SK-N-SH treated with all-trans-retinoic acid at 6 μM for 48 hours (cell line): ENCODE measurements at regions not wholly inside any gene's neighbourhood (a gene's known extent, or its start where the extent isn't known, plus 50 kb on each side); places are given as distances from the start of the nearest gene placed in this dataset.

ENCODE experiments used
- ATAC-seq: fragments of 200-7000 bp; cut with Tn5 transposase; 3 replicates; pipeline ENCODE4 v1.9.1; 2020; ENCODE audit warnings: mild to moderate bottlenecking, moderate library complexity
- ARNTL ChIP-seq: fragments of 450-650 bp; formaldehyde crosslinking; IDR thresholded peaks from 2 replicates; pipeline ENCODE4 v1.5.0; 2020; ENCODE audit warnings: low read depth, mild to moderate bottlenecking, moderate library complexity, borderline replicate concordance
- BACH2 ChIP-seq: fragments of 250-450 bp; sonication (Bioruptor Pico); IDR thresholded peaks from 2 replicates; pipeline ENCODE4 v1.9.0; 2021; ENCODE audit warnings: mild to moderate bottlenecking, borderline replicate concordance
- CSDC2 ChIP-seq: fragments of 250-450 bp; sonication (Bioruptor Pico); IDR thresholded peaks from 2 replicates; pipeline ENCODE4 v1.5.0; 2020; ENCODE audit warnings: mild to moderate bottlenecking, moderate library complexity
- ESRRG ChIP-seq: fragments of 250-450 bp; sonication (Bioruptor Pico); IDR thresholded peaks from 2 replicates; pipeline ENCODE4 v1.6.1; 2021; ENCODE audit warnings: mild to moderate bottlenecking
- GLIS3 ChIP-seq: fragments of 250-450 bp; sonication (Bioruptor Pico); IDR thresholded peaks from 2 replicates; pipeline ENCODE4 v1.5.0; 2020; ENCODE audit warnings: mild to moderate bottlenecking, moderate library complexity
- ISL1 ChIP-seq: fragments of 250-450 bp; sonication (Bioruptor Pico); IDR thresholded peaks from 2 replicates; pipeline ENCODE4 v2.1.2; 2022; ENCODE audit warnings: mild to moderate bottlenecking, moderate library complexity
- OSR1 ChIP-seq: fragments of 250-450 bp; sonication (Bioruptor Pico); IDR thresholded peaks from 2 replicates; pipeline ENCODE4 v1.8.0; 2022; ENCODE audit warnings: moderate library complexity, mild to moderate bottlenecking, inconsistent platforms
- PPARA ChIP-seq: fragments of 250-450 bp; sonication (Bioruptor Pico); IDR thresholded peaks from 2 replicates; pipeline ENCODE4 v1.5.0; 2020; ENCODE audit warnings: mild to moderate bottlenecking, borderline replicate concordance
- SNAI2 ChIP-seq: fragments of 250-450 bp; sonication (Bioruptor Pico); IDR thresholded peaks from 2 replicates; pipeline ENCODE4 v1.5.0; 2020; ENCODE audit warnings: mild to moderate bottlenecking, moderate library complexity
- TCF4 ChIP-seq: fragments of 250-450 bp; sonication (Bioruptor Pico); IDR thresholded peaks from 2 replicates; pipeline ENCODE4 v1.8.0; 2021; ENCODE audit warnings: mild to moderate bottlenecking, moderate library complexity, borderline replicate concordance
- TOX ChIP-seq: fragments of 250-450 bp; sonication (Bioruptor Pico); IDR thresholded peaks from 2 replicates; pipeline ENCODE4 v1.8.0; 2021; ENCODE audit warnings: mild to moderate bottlenecking, moderate library complexity, borderline replicate concordance
- ZC3H10 ChIP-seq: fragments of 250-450 bp; sonication (Bioruptor Pico); IDR thresholded peaks from 2 replicates; pipeline ENCODE4 v1.5.1; 2021; ENCODE audit warnings: mild to moderate bottlenecking, moderate library complexity
- ZFP3 ChIP-seq: fragments of 250-450 bp; sonication (Bioruptor Pico); IDR thresholded peaks from 2 replicates; pipeline ENCODE4 v1.5.0; 2020; ENCODE audit warnings: mild to moderate bottlenecking, moderate library complexity
- ZFP30 ChIP-seq: fragments of 450-650 bp; formaldehyde crosslinking; IDR thresholded peaks from 2 replicates; pipeline ENCODE4 v1.5.0; 2022; ENCODE audit warnings: mild to moderate bottlenecking, moderate library complexity
- ZNF565 ChIP-seq: fragments of 450-650 bp; formaldehyde crosslinking; conservative IDR thresholded peaks from 2 replicates; pipeline ENCODE4 v1.5.0; 2020; ENCODE audit warnings: low read depth, mild to moderate bottlenecking, moderate library complexity
- ZNF70 ChIP-seq: fragments of 450-650 bp; formaldehyde crosslinking; IDR thresholded peaks from 2 replicates; pipeline ENCODE4 v1.5.0; 2020; ENCODE audit warnings: mild to moderate bottlenecking, moderate library complexity
- ZNF8 ChIP-seq: fragments of 450-650 bp; formaldehyde crosslinking; IDR thresholded peaks from 2 replicates; pipeline ENCODE4 v1.5.0; 2020; ENCODE audit warnings: mild to moderate bottlenecking, moderate library complexity
- TF ChIP-seq, protein P1 (sequence below): fragments of 250-450 bp; sonication (Bioruptor Pico); IDR thresholded peaks from 2 replicates; pipeline ENCODE4 v1.8.0; 2021; ENCODE audit warnings: low read depth, mild to moderate bottlenecking, moderate library complexity, borderline replicate concordance
- TF ChIP-seq, protein P2 (sequence below): fragments of 250-450 bp; sonication (Bioruptor Pico); IDR thresholded peaks from 2 replicates; pipeline ENCODE4 v1.5.1; 2020; ENCODE audit warnings: low read depth, mild to moderate bottlenecking, moderate library complexity
- TF ChIP-seq, protein P3 (sequence below): fragments of 250-450 bp; sonication (Bioruptor Pico); IDR thresholded peaks from 2 replicates; pipeline ENCODE4 v1.8.0; 2020; ENCODE audit warnings: mild to moderate bottlenecking, moderate library complexity, borderline replicate concordance
- TF ChIP-seq, protein P4 (sequence below): fragments of 250-450 bp; sonication (Bioruptor Pico); IDR thresholded peaks from 2 replicates; pipeline ENCODE4 v1.5.0; 2020; ENCODE audit warnings: mild to moderate bottlenecking, moderate library complexity

DNA sequence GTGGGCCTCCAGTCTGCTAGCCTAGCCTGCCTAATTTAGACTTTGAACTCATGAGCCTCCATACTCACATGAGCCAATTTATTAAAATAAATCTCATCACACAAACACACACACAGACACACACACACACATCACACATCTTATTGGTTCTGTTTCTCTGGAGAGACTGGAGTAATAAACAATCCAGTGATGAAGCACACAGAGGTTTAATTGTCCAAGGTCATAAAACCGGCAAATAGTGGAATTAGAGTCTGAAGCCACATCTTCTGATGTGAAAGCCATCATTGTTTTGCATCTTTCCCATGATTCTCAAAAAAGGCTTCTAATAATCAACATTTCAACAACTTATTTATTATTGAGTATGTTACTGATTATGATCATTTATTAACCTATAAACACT lies 249.4 kb upstream of the KCNH8 start:
- TF ChIP-seq, protein P1, sequence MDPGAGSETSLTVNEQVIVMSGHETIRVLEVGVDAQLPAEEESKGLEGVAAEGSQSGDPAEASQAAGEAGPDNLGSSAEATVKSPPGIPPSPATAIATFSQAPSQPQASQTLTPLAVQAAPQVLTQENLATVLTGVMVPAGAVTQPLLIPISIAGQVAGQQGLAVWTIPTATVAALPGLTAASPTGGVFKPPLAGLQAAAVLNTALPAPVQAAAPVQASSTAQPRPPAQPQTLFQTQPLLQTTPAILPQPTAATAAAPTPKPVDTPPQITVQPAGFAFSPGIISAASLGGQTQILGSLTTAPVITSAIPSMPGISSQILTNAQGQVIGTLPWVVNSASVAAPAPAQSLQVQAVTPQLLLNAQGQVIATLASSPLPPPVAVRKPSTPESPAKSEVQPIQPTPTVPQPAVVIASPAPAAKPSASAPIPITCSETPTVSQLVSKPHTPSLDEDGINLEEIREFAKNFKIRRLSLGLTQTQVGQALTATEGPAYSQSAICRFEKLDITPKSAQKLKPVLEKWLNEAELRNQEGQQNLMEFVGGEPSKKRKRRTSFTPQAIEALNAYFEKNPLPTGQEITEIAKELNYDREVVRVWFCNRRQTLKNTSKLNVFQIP = no peak
- no peak for TF ChIP-seq GLIS3 (CRISPR knock-in tag)
- TF ChIP-seq ZC3H10 (CRISPR knock-in tag) = no peak
- no peak for TF ChIP-seq BACH2 (CRISPR knock-in tag)
- TF ChIP-seq ISL1 (CRISPR knock-in tag) = no peak
- no peak for TF ChIP-seq CSDC2 (CRISPR knock-in tag)
- TF ChIP-seq, protein P2, sequence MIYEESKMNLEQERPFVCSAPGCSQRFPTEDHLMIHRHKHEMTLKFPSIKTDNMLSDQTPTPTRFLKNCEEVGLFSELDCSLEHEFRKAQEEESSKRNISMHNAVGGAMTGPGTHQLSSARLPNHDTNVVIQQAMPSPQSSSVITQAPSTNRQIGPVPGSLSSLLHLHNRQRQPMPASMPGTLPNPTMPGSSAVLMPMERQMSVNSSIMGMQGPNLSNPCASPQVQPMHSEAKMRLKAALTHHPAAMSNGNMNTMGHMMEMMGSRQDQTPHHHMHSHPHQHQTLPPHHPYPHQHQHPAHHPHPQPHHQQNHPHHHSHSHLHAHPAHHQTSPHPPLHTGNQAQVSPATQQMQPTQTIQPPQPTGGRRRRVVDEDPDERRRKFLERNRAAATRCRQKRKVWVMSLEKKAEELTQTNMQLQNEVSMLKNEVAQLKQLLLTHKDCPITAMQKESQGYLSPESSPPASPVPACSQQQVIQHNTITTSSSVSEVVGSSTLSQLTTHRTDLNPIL (CRISPR knock-in tag) = no peak
- no peak for TF ChIP-seq ZFP30 (CRISPR knock-in tag)
- ATAC-seq = no peak

DNA sequence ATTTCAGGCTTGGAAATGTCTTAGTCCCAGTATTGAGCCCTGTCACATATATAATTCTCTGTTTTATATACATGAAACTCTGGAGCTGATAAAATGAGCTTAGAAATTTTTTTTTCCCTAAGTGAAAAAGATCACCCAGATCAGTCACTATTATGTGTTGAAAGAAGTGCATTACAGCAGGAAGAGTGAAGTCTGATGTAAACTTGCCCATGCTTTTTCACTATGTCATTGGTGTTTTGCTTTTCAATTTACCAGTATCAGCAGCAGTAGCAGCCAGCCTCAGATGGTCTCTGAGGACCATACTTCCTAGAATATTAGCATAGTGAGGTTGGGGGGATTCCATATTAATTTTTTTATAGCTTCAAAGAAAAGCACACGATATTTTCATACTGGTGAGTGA lies 255.6 kb upstream of the KCNH8 start:
- no peak for ATAC-seq
- TF ChIP-seq, protein P2 (CRISPR knock-in tag) = no peak
- TF ChIP-seq SNAI2 (CRISPR knock-in tag) = no peak
- TF ChIP-seq ZFP3 (CRISPR knock-in tag) = no peak
- TF ChIP-seq TOX = no peak
- TF ChIP-seq ISL1 (CRISPR knock-in tag) = no peak
- no peak for TF ChIP-seq ZFP30 (CRISPR knock-in tag)
- no peak for TF ChIP-seq PPARA (CRISPR knock-in tag)
- TF ChIP-seq ESRRG (CRISPR knock-in tag) = no peak
- TF ChIP-seq BACH2 (CRISPR knock-in tag) = no peak
- TF ChIP-seq, protein P3, sequence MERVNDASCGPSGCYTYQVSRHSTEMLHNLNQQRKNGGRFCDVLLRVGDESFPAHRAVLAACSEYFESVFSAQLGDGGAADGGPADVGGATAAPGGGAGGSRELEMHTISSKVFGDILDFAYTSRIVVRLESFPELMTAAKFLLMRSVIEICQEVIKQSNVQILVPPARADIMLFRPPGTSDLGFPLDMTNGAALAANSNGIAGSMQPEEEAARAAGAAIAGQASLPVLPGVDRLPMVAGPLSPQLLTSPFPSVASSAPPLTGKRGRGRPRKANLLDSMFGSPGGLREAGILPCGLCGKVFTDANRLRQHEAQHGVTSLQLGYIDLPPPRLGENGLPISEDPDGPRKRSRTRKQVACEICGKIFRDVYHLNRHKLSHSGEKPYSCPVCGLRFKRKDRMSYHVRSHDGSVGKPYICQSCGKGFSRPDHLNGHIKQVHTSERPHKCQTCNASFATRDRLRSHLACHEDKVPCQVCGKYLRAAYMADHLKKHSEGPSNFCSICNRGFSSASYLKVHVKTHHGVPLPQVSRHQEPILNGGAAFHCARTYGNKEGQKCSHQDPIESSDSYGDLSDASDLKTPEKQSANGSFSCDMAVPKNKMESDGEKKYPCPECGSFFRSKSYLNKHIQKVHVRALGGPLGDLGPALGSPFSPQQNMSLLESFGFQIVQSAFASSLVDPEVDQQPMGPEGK (CRISPR knock-in tag) = no peak
- TF ChIP-seq GLIS3 (CRISPR knock-in tag) = no peak
- TF ChIP-seq ARNTL (CRISPR knock-in tag) = no peak

DNA sequence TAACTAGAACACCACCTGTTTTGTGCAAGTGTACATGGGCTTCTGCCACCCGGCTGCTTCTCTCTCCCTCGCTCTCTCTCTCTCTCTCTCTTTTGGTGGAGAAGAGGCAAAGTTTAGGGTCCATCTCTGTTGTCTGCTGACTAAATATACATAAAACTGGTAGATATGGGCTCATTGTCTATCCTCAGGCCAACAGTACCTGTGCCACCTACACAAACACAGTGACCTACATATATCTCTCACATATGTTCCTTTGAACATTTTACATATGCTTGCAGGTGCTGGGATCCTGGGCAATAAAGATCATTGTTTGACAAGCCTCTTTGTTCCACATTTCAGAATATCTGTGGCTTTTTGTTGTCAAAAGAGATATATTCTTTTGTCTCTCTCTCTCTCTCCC lies 256.3 kb upstream of the KCNH8 start:
- no peak for ATAC-seq
- TF ChIP-seq, protein P3 (CRISPR knock-in tag) = no peak
- TF ChIP-seq, protein P1 = no peak
- TF ChIP-seq, protein P4, sequence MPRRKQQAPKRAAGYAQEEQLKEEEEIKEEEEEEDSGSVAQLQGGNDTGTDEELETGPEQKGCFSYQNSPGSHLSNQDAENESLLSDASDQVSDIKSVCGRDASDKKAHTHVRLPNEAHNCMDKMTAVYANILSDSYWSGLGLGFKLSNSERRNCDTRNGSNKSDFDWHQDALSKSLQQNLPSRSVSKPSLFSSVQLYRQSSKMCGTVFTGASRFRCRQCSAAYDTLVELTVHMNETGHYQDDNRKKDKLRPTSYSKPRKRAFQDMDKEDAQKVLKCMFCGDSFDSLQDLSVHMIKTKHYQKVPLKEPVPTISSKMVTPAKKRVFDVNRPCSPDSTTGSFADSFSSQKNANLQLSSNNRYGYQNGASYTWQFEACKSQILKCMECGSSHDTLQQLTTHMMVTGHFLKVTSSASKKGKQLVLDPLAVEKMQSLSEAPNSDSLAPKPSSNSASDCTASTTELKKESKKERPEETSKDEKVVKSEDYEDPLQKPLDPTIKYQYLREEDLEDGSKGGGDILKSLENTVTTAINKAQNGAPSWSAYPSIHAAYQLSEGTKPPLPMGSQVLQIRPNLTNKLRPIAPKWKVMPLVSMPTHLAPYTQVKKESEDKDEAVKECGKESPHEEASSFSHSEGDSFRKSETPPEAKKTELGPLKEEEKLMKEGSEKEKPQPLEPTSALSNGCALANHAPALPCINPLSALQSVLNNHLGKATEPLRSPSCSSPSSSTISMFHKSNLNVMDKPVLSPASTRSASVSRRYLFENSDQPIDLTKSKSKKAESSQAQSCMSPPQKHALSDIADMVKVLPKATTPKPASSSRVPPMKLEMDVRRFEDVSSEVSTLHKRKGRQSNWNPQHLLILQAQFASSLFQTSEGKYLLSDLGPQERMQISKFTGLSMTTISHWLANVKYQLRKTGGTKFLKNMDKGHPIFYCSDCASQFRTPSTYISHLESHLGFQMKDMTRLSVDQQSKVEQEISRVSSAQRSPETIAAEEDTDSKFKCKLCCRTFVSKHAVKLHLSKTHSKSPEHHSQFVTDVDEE (CRISPR knock-in tag) = no peak
- TF ChIP-seq TCF4 (CRISPR knock-in tag) (no peak), PPARA (CRISPR knock-in tag) (no peak), GLIS3 (CRISPR knock-in tag) (no peak), ZFP3 (CRISPR knock-in tag) (no peak), ISL1 (CRISPR knock-in tag) (no peak), TOX (no peak), BACH2 (CRISPR knock-in tag) (no peak), ARNTL (CRISPR knock-in tag) (no peak), ZNF565 (no peak), OSR1 (no peak), ZNF8 (CRISPR knock-in tag) (no peak), ZNF70 (CRISPR knock-in tag) (no peak), ZFP30 (CRISPR knock-in tag) (no peak), SNAI2 (CRISPR knock-in tag) (no peak), CSDC2 (CRISPR knock-in tag) (no peak), ZC3H10 (CRISPR knock-in tag) (no peak)
- TF ChIP-seq, protein P2 (CRISPR knock-in tag) = no peak
